NCI-H1417 treated with DMSO at 0.1 percent for 48 hours (cell line): ENCODE measurements at regions not wholly inside any gene's neighbourhood (a gene's known extent, or its start where the extent isn't known, plus 50 kb on each side); places are given as distances from the start of the nearest gene placed in this dataset.

Source experiments
- DNase-seq: peaks from one replicate; lab custom pipeline; 2025; lab: John Stamatoyannopoulos, UW

GRCh38 chr10:27451054-27451453, 53.0 kb upstream of the RAB18 start:
- DNase-seq: no peak

DNA sequence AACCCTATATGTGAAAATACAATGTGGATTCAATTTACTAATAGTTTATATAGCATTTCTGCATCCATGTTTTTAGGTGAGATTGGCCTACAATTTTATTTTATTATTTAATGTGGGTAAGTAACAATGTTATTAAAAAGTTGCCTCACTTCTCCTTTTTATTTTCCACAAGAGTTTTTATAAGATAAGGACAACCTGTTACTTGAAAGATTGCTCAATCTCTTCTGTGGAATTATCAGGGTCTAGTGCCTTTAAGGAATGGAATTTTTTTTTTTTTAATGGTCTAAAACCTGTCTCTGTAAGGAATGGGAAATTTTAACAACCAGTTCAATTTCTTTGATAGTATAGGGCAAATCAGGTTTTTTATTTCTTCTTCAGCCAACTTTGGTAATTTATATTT, 53.9 kb upstream of the RAB18 start:
- DNase-seq: no peak

DNA sequence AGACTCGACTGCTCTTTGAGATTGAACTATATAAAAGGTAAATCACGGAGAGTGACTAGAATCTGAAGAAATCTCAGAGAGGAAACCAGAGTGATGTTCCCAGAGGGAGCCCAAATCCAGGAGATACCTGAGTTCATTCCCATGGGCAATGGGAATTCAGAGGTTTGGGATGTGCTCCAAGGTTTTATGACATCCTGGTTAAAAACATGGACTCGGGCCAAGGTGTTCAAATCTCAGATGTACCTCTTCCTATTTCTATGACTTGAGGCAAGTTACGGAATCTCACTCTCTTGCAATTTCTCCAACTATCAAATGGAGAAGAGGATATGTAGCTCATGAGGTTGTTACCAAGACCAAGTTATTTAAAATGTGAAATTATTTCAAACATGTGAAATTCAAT, 54.5 kb upstream of the RAB18 start:
- DNase-seq: no peak

- no peak for DNase-seq
Measured at GRCh38 chr10:27448921-27449320, 55.2 kb upstream of the RAB18 start.

GRCh38 chr10:27447540-27447939, 56.6 kb upstream of the RAB18 start:
- DNase-seq: no peak

GRCh38 chr10:27446091-27446918, 57.8 kb upstream of the RAB18 start:
- peak; percentile 0 for DNase-seq

GRCh38 chr10:27445070-27445469, 59.0 kb upstream of the RAB18 start:
- DNase-seq: no peak

- no peak for DNase-seq
Measured at GRCh38 chr10:27440478-27440877, 63.6 kb upstream of the RAB18 start.

DNA sequence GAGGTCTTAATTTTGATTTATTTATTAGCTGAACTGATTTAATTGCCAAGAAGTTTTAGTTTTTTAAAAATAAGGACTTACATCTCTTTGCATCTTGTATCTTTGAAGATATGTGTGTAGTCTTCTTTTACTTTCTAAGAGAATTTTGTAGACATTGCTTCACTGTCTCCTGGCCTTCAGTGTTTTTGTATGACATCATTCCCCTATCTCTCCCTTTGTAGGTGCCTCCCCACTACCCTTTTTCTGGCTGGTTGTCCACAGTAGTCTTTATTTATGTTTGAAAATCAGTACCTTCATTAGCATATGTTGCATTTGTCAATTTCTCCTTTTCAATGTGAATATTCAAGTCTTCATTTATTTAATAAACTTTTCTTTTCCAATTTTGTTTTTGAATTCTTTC, 64.1 kb upstream of the RAB18 start:
- DNase-seq: no peak

- DNase-seq: no peak
Measured at GRCh38 chr10:27439101-27439500, 65.0 kb upstream of the RAB18 start.

DNA sequence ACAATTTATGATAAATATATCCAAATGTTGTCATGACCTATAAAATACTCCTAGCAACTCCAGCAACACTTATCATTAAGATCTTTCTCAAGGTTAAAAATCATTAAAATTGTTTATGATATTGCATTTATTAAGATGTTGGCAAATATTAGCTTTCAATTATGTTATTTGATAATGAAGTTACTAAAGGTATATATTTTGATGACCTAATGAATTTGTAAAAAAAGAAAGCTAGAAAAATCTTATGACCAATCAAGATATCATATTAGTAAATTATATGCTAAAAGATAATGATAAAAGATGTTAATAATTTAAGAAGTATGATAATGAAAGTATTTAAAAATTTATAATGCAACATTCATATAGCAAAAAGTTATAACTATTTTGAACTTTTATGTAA, 66.3 kb upstream of the RAB18 start:
- no peak for DNase-seq

DNA sequence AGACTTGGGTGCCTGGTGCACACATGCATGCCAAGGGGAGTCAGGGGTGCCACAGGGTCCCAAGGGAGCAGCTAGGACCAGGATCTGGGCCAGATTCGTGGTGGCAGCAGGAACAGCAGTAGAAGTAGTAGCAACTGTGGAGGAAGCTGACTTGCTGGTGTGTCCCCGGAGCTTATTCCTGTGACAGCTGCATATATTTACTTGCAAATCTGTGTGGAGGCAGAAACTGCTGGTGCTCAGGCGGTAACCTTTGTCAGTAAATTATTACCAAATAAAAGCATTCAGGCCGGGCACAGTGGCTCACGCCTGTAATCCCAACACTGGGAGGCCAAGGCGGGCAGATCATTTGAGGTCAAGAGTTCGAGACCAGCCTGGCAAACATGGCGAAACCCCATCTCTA, 67.4 kb upstream of the RAB18 start:
- DNase-seq: no peak

DNA sequence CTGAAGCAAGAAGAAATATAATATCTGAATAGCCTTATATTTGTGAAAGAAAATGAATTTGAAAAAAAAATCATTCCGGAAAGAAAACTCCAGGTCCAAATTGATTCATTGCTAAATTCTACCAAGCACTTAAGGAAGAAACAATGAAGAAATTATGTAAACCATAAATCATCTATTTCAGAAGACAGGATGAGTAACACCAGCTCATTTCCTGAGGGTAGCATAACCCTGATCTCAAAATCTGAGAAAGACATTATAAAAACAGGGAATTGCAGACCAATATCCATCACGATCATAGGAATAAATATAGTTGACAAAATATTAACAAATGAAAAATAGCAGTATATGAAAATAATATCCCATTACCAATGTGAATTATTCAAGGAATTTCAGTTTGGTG, 70.1 kb upstream of the RAB18 start:
- no peak for DNase-seq

DNA sequence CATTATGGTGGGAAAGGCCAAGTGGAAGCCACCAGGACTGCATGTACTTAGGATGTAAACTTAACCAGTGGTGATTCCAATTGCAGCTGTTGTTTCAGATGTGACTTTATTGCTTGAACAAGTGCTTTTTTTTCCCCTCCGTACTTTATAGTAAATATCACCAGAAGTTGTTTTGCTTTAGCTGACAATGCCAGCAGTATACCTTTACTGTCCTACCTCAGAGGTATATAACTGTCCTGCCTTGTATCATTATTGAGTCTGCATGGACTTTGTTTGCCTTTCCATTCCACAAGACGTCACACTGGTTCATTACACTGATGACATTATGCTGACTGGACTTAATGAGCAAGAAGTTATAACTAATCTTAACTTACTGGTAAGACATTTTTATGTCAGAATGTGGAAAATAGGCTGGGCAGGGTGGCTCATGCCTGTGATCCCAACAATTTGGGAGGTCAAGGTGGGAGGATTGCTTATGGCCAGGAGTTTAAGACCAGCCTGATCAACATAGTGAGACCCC, 77.1 kb upstream of the RAB18 start:
- no peak for DNase-seq

DNA sequence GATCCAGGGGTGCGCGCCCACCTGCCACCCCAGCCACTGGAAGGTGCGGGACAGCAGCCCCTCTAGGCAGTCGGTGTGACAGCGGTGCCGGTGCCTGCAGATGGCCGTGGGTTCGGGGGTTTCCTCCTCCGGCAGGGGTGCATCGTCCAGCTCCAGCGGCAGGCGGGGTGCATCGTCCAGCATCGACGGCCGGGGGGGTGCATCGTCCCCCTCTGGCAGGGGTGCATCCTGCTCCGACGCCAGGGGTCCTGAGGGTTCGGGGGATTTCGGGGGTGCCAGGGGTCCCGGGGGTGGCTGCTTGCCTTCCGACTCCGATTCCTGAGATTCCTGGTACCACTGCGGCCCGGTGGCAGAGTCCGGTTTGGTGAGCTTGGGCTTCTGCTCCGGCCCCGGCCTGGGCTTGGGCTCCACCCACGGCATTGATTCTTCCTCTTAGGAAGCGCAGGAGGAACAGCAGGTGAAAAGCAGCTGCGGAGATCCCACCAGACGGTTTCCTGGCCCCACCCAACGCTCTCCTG, 90.2 kb upstream of the RAB18 start:
- no peak for DNase-seq

DNA sequence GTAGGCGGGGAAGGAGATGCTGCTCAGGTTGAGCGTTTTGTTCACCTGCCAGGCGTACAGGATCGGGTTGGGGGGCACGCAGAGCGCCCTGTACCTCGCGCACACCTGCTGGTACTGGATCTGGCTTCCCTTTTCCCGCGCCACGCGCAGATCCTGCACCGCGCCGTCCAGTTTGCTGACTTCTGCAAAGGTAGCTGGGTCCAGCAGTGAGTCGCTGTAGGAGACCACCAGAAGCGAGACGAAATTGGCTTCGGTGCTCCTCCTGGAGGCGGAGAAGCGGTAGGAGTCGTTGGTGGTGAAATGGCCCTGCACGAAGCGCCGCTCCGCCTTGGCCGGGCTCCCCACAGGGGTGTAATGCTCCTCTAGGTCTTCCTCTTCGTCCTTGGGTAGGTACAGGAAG, 90.7 kb upstream of the RAB18 start:
- DNase-seq: no peak

GRCh38 chr10:27410153-27410552, 94.0 kb upstream of the RAB18 start:
- DNase-seq: no peak

DNA sequence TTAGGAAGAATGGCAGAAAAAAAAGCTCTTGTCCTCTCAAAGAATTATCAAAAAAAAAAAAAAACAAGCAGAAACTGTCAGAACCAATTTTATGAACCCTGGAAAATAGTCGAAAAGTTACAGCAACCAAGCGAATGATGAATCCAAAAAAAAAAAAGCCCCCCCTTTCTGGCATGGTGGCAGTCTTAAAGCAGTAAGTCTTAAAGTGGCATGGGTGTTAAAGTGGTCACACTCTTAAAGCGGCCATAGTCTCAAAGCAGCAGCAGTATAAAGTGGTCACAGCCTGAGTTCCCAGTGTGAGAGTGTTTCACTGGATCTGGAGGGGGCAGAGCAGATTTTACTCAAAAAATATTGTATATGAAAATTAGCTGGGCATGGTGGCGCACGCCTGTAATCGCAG, 96.8 kb upstream of the RAB18 start:
- no peak for DNase-seq

- DNase-seq: no peak
Measured at GRCh38 chr10:27399871-27400270, 104.2 kb upstream of the RAB18 start.

GRCh38 chr10:27393961-27394360, 110.1 kb upstream of the RAB18 start:
- DNase-seq: no peak

DNA sequence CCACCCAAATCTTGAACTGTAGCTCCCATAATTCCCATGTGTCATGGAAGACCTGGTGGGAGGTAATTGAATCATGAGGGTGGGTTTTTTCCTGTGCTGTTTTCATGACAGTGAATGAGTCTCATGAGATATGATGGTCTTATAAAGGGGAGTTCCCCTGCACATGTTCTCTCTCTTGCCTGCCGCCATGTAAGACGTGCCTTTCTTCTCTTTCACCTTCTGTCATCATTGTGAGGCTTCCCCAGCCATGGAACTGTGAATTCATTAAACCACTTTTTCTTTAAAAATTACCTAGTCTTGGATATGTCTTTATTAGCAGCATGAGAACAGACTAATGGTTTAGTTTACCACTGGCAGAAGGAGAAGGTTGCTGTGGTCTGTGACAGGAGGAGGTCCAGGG, 111.5 kb upstream of the RAB18 start:
- no peak for DNase-seq

DNA sequence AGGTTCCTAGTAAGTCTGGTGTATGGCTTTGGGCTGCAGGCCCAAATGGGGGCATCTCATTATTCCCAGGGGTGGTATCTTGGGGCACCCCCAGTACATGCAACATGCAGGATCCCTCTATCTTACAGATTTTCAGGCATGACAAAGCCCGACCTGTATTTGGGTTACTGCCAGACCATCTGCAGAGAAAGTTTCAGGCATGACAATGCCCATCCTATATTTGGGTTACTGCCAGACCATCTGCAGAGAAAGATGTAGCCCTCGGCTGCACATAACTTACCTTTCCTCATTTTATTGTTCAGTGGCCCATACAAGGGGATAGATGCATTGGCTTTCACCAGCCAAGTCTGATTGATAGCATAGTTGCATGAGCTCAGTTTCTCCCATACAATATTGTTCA, 112.2 kb upstream of the RAB18 start:
- no peak for DNase-seq

- DNase-seq: no peak
Measured at GRCh38 chr10:27391325-27391724, 112.8 kb upstream of the RAB18 start.

GRCh38 chr10:27390681-27391080, 113.4 kb upstream of the RAB18 start:
- no peak for DNase-seq
